Karpas-422 (cell line): ENCODE measurements at regions not wholly inside any gene's neighbourhood (a gene's known extent, or its start where the extent isn't known, plus 50 kb on each side); places are given as distances from the start of the nearest gene placed in this dataset.

Source experiments
- DNase-seq: peaks from one replicate; pipeline ENCODE4 v3.0.0-alpha.2; 2015
- H2AFZ ChIP-seq: fragments of 200-600 bp; sonication (generic); 2 replicates; pipeline ENCODE4 v1.6.1; 2014; ENCODE audit warnings: antibody characterized with exemption, low read length, mixed read lengths
- H3K27ac ChIP-seq: fragments of 200-600 bp; sonication (generic); 2 replicates; pipeline ENCODE4 v1.5.1; 2014; ENCODE audit warnings: mild to moderate bottlenecking, low read length, moderate library complexity
- H3K27me3 ChIP-seq: fragments of 200-600 bp; sonication (generic); 2 replicates; pipeline ENCODE4 v1.6.1; 2014; ENCODE audit warnings: low read length, mixed read lengths
- H3K36me3 ChIP-seq: fragments of 200-600 bp; sonication (generic); 2 replicates; pipeline ENCODE4 v1.6.1; 2014; ENCODE audit warnings: low read length, mixed read lengths; ENCODE audit not compliant: insufficient read depth
- H3K4me1 ChIP-seq: fragments of 200-600 bp; sonication (generic); 2 replicates; pipeline ENCODE4 v1.6.1; 2014; ENCODE audit warnings: mild to moderate bottlenecking, low read length, mixed read lengths
- H3K4me2 ChIP-seq: fragments of 200-600 bp; sonication (generic); 2 replicates; pipeline ENCODE4 v1.6.1; 2014; ENCODE audit warnings: low read length, low read depth, mild to moderate bottlenecking; ENCODE audit not compliant: poor library complexity, severe bottlenecking
- H3K4me3 ChIP-seq: fragments of 200-600 bp; sonication (generic); 2 replicates; pipeline ENCODE4 v1.5.1; 2014; ENCODE audit warnings: mild to moderate bottlenecking, antibody characterized with exemption, low read length, mixed read lengths
- H3K79me2 ChIP-seq: fragments of 200-600 bp; sonication (generic); 2 replicates; pipeline ENCODE4 v1.6.1; 2014; ENCODE audit warnings: mild to moderate bottlenecking, low read length, mixed read lengths
- H3K9ac ChIP-seq: fragments of 200-600 bp; sonication (generic); 2 replicates; pipeline ENCODE4 v1.6.0; 2014; ENCODE audit warnings: low read length
- H3K9me2 ChIP-seq: fragments of 200-600 bp; sonication (generic), shearing (Covaris generic); replicated peaks from 2 replicates; pipeline ENCODE4 v1.6.0; 2014; ENCODE audit warnings: mild to moderate bottlenecking, low read length, moderate library complexity; ENCODE audit not compliant: insufficient read depth
- H3K9me3 ChIP-seq: fragments of 300-700, 200-600 bp; sonication (generic); 2 replicates; pipeline ENCODE4 v1.6.1; 2014; ENCODE audit warnings: low read length, mixed read lengths
- H4K20me1 ChIP-seq: fragments of 200-600 bp; sonication (generic); 2 replicates; pipeline ENCODE4 v1.6.1; 2014; ENCODE audit warnings: mild to moderate bottlenecking, antibody characterized with exemption, low read length, low read depth; ENCODE audit not compliant: insufficient read depth

DNA sequence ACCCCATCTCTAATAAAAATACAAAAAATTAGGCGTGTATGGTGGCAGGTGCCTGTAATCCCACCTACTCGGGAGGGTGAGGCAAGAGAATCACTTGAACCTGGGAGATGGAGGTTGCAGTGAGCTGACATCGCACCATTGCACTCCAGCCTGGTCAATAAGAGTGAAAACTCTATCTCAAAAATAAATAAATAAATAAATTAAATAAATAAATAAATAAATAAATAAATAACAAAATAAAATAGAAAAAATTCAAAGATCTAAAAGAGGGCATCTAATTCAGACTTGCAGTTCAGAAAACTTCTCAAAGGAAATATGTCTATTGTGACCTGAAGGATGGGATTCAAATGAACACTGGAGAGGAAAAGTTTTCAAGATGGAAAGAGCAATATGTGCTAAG, 1085.1 kb downstream of the SORCS3 start:
- Histone ChIP-seq H3K27ac (no peak overlapping the region), H3K27me3 (no peaks in the 10 kb centered on the region), H3K4me2 (no peak overlapping the region), H3K4me1 (no peaks in the 10 kb centered on the region), H3K9me3 (no peaks in the 10 kb centered on the region; the same call in 1 of the 2 replicates), H2AFZ (no peak overlapping the region), H3K4me3 (no peak overlapping the region), H3K9me2 (no peaks in the 10 kb centered on the region), H3K9ac (no peak overlapping the region), H3K36me3 (no peaks in the 10 kb centered on the region), H3K79me2 (no peaks in the 10 kb centered on the region), H4K20me1 (no peaks in the 10 kb centered on the region)
- DNase-seq: no peak

DNA sequence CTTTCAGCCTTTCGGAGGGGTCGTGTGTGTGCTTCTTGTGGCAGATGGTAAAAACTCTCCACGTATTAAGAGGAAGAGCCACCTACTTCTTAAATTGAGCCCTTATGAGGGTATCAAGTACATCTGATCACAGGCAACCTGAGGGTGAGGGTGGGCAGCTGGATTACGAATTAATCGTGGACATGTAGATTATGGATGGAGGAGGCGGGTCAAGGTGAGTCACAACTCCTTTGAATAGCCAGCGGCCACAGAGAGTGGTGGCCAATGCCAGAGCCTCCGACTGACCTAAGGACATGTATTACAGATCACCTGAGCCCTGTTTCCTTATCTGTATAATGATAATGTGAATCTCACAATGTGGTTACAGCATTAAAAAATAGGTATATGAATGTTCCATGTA, 1083.9 kb downstream of the SORCS3 start:
- H3K36me3 ChIP-seq: no peaks in the 10 kb centered on the region
- no peak overlapping the region for H3K4me3 ChIP-seq
- no peaks in the 10 kb centered on the region for H3K27me3 ChIP-seq
- no peak for DNase-seq
- H3K4me2 ChIP-seq: no peak overlapping the region
- no peak overlapping the region for H3K27ac ChIP-seq
- no peaks in the 10 kb centered on the region for H3K4me1 ChIP-seq
- H4K20me1 ChIP-seq: no peaks in the 10 kb centered on the region
- H2AFZ ChIP-seq: no peak overlapping the region
- H3K79me2 ChIP-seq: no peaks in the 10 kb centered on the region
- H3K9me3 ChIP-seq: no peaks in the 10 kb centered on the region; the same call in 1 of the 2 replicates
- H3K9ac ChIP-seq: no peak overlapping the region
- H3K9me2 ChIP-seq: no peaks in the 10 kb centered on the region

DNA sequence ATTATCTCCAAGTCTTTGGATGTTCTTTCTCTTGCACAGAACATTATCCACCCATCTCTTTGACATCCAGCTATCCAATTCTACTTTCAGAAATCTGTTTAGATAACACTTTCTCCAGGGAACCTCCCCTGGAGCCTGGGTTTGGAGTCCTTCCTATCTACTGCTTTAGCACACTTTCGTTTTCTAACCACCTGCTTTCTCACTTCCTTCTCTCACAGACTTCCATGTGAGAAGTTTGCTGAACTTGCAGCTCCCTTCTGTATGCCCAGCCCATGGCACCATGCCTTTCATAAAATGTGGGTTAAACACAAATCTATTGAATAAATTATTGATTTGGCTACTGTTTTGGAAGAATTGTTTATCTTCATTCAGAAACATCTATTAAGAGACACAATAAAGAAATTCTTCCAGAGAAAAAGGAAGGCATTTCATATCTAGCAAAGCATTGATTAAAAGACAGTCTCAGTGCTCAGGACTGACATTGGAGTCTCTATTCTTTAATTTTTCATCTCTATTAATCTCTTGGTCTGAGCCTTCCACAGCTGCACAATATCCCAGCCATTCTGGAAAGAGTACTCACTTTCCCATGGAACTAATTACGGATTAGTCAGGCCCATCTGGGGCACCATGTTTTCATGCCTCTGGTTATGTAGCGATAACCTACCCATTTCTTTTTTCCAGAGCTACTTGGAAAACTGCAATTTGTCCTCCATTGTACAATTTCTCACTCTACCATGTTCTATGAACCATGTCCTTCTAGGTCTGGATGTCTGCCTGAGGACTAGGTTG, 1077.3 kb downstream of the SORCS3 start:
- Histone ChIP-seq H3K79me2 (no peaks in the 10 kb centered on the region), H3K4me2 (no peak overlapping the region), H3K9me3 (0 out of 2 replicates have a peak, but pooled peaks cover 7% of the 10 kb centered on the region), H3K27me3 (no peaks in the 10 kb centered on the region), H3K36me3 (no peaks in the 10 kb centered on the region), H2AFZ (no peak overlapping the region), H4K20me1 (no peaks in the 10 kb centered on the region), H3K4me1 (no peaks in the 10 kb centered on the region; the same call in 1 of the 2 replicates), H3K9ac (no peak overlapping the region), H3K4me3 (no peak overlapping the region), H3K9me2 (no peaks in the 10 kb centered on the region), H3K27ac (no peak overlapping the region)
- DNase-seq: no peak

DNA sequence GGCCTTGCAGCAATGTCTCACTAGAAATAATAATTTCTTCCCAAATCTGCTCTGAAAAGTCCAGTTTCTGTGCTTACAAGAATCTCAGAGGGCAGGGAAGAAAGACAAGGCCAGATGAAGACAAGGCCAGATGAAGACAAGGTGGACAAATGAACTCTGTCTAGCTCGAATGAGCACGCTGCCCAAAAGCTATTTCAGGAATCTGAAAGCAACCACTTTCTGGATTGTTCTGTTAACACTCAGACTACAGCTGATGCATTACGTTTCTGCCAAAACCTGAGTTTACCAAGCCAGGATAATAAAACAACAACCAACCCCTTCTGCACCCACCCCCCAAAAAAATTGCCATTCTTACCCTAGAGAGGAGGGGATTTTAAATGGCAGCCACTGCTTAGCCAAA, 1073.6 kb downstream of the SORCS3 start:
- no peak overlapping the region for H3K27ac ChIP-seq
- H3K9me2 ChIP-seq: no peaks in the 10 kb centered on the region
- H3K36me3 ChIP-seq: no peaks in the 10 kb centered on the region
- no peaks in the 10 kb centered on the region for H4K20me1 ChIP-seq
- H3K27me3 ChIP-seq: no peaks in the 10 kb centered on the region
- no peak overlapping the region for H3K4me2 ChIP-seq
- H2AFZ ChIP-seq: no peak overlapping the region
- no peaks in the 10 kb centered on the region; the same call in 1 of the 2 replicates for H3K4me1 ChIP-seq
- H3K79me2 ChIP-seq: no peaks in the 10 kb centered on the region
- no peak for DNase-seq
- no peak overlapping the region for H3K4me3 ChIP-seq
- H3K9ac ChIP-seq: no peak overlapping the region
- 0 out of 2 replicates have a peak, but pooled peaks cover 11% of the 10 kb centered on the region for H3K9me3 ChIP-seq

DNA sequence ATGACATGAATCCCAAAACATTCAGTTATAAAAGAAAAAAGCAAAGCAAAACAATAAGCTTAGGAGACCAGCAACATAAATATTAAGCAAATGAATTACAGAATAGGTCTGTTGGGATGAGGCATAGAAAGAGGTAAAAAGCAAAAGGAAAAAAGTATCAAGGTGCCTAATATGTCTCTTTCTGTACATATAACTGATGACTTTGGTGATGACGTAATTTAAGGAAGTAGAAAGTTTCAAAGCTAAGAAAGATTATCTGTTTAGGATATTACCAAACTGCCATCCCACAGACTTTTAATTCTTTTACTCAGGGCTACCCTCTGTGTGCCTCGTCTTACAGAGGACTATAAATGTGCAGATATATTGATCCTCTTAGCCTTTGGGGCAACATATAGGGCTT, 1066.5 kb downstream of the SORCS3 start:
- Histone ChIP-seq H3K4me1 (peaks cover 39% of the 10 kb centered on the region), H3K79me2 (no peaks in the 10 kb centered on the region), H3K27me3 (no peaks in the 10 kb centered on the region), H3K9me2 (no peaks in the 10 kb centered on the region), H3K27ac (no peak overlapping the region), H4K20me1 (no peaks in the 10 kb centered on the region), H3K36me3 (no peaks in the 10 kb centered on the region), H3K4me2 (no peak overlapping the region), H3K4me3 (no peak overlapping the region), H3K9me3 (peaks cover 10% of the 10 kb centered on the region), H2AFZ (no peak overlapping the region), H3K9ac (no peak overlapping the region)
- DNase-seq: no peak

DNA sequence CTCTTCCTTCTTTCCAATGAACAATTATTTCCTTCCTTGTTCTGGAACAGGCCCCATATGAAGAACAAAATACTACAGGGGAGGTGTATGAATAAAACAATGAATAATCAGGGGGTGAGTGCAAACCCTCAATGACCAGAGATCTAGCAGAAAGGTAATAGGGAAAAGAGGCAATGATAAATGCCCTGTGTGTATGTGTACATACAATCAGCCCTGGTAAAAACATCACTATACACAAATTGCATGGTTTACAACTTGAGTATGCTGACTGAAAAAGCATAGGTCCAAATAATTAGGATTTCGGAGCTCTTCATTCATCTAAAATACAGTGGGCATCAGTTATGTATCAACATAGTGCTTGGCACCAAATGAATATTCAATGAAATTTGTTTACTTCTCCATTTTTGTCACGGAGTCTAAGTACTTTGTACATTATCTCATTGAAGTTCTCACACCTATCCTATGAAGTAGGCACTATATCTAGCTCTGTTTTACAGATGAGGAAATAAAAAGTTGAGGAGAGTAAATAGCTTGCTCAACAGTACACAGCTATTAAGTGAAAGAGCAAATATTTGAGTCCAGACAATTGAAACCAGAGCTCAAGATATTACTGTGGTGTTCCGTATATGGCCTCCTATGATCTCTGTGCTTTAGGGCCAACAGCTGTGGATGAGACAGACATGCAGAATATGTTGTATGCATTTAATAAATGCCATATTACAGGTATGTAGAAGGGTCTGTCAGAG, 1065.4 kb downstream of the SORCS3 start:
- Histone ChIP-seq H3K36me3 (no peaks in the 10 kb centered on the region), H3K27ac (peak overlapping the region; percentile 77), H3K9me3 (peaks cover 10% of the 10 kb centered on the region), H3K4me2 (no peak overlapping the region), H3K79me2 (no peaks in the 10 kb centered on the region), H3K4me3 (no peak overlapping the region), H2AFZ (no peak overlapping the region), H3K4me1 (peaks cover 51% of the 10 kb centered on the region), H3K27me3 (no peaks in the 10 kb centered on the region), H3K9ac (no peak overlapping the region), H4K20me1 (no peaks in the 10 kb centered on the region), H3K9me2 (no peaks in the 10 kb centered on the region)
- DNase-seq: no peak

DNA sequence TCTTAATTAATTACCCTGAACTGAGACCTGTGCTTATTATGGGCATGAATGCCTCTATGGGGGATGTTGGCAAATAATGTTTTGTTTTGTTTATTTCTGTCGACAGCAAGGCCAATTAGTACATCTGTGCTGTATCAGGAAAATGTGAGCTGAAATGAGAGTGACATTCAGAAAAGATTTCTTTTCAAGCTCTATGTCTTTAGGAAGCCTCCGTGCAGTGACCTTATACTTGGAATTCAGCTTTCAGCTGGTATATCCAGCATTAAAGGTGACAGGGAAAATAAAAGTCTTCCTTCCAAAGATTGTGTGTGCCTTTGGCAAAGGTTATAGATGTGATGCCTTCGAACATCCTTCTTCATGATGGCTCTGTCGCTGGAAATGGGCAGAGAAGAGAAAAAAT, 1061.1 kb downstream of the SORCS3 start:
- no peaks in the 10 kb centered on the region for H3K27me3 ChIP-seq
- no peak overlapping the region for H3K4me3 ChIP-seq
- no peaks in the 10 kb centered on the region for H3K36me3 ChIP-seq
- no peak overlapping the region for H2AFZ ChIP-seq
- H3K4me2 ChIP-seq: peak overlapping the region; percentile 21
- no peaks in the 10 kb centered on the region for H3K79me2 ChIP-seq
- no peaks in the 10 kb centered on the region for H3K9me2 ChIP-seq
- peaks cover 61% of the 10 kb centered on the region for H3K4me1 ChIP-seq
- DNase-seq: no peak
- H4K20me1 ChIP-seq: no peaks in the 10 kb centered on the region
- H3K9ac ChIP-seq: no peak overlapping the region
- no peaks in the 10 kb centered on the region for H3K9me3 ChIP-seq
- H3K27ac ChIP-seq: peak overlapping the region; percentile 71

DNA sequence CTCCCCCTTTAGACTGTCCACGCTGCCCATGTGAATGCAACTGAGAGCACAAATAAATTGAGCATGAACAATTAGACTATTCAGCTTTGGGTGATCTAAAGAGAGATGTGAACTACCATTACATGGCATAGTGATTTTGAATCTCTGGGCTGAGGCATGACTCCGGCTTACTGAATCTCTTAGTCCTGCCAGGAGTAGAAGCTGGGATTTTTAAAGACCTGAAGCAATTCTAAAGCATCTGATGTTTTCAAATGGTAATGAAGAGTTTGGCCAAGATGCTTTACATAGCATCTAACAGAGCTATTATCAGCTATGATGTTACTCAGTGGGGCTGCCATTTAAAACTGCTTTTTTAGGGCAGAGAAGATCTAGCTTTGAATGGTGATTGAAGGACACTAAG, 1059.1 kb downstream of the SORCS3 start:
- H4K20me1 ChIP-seq: no peaks in the 10 kb centered on the region
- H2AFZ ChIP-seq: no peak overlapping the region
- no peak overlapping the region for H3K9ac ChIP-seq
- no peak overlapping the region for H3K4me2 ChIP-seq
- peaks cover 43% of the 10 kb centered on the region for H3K4me1 ChIP-seq
- H3K9me2 ChIP-seq: no peaks in the 10 kb centered on the region
- H3K27me3 ChIP-seq: no peaks in the 10 kb centered on the region
- no peak overlapping the region for H3K4me3 ChIP-seq
- H3K9me3 ChIP-seq: no peaks in the 10 kb centered on the region
- H3K27ac ChIP-seq: no peak overlapping the region
- H3K36me3 ChIP-seq: no peaks in the 10 kb centered on the region
- H3K79me2 ChIP-seq: no peaks in the 10 kb centered on the region
- no peak for DNase-seq
